ENCODE measurements at regions not wholly inside any gene's neighbourhood (a gene's known extent, or its start where the extent isn't known, plus 50 kb on each side); places are given as distances from the start of the nearest gene placed in this dataset.

DNA sequence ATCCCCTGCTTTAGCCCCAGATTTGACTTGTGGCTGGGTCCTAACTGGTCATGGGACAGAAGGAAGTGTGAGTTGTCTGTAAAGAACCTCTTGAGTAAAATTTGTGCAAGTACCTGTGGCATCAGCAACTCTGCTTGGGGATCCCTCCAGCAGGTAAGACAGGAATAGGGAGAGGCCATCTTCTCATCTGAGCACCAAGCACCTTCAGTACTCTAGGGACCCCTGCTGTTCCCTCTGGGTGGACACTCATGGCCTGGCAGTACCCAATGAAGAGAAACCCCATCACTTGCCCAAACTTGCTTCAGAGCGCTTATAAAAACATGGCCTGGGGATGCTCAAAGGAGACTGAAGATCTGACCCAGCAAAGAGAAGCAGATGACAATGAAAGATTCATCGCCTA is 297.8 kb downstream of the SP3 start:
- no peaks in the 10 kb centered on the region for H3K9me3 ChIP-seq (ENCODE audit: low read length)
- H3K4me3 ChIP-seq (ENCODE audit: low read length): no peak overlapping the region
- TF ChIP-seq, protein P1, sequence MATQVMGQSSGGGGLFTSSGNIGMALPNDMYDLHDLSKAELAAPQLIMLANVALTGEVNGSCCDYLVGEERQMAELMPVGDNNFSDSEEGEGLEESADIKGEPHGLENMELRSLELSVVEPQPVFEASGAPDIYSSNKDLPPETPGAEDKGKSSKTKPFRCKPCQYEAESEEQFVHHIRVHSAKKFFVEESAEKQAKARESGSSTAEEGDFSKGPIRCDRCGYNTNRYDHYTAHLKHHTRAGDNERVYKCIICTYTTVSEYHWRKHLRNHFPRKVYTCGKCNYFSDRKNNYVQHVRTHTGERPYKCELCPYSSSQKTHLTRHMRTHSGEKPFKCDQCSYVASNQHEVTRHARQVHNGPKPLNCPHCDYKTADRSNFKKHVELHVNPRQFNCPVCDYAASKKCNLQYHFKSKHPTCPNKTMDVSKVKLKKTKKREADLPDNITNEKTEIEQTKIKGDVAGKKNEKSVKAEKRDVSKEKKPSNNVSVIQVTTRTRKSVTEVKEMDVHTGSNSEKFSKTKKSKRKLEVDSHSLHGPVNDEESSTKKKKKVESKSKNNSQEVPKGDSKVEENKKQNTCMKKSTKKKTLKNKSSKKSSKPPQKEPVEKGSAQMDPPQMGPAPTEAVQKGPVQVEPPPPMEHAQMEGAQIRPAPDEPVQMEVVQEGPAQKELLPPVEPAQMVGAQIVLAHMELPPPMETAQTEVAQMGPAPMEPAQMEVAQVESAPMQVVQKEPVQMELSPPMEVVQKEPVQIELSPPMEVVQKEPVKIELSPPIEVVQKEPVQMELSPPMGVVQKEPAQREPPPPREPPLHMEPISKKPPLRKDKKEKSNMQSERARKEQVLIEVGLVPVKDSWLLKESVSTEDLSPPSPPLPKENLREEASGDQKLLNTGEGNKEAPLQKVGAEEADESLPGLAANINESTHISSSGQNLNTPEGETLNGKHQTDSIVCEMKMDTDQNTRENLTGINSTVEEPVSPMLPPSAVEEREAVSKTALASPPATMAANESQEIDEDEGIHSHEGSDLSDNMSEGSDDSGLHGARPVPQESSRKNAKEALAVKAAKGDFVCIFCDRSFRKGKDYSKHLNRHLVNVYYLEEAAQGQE (IDR thresholded peaks at IDR 0.05; ENCODE audit: borderline replicate concordance): no peak
- TF ChIP-seq SMC3 (conservative IDR thresholded peaks at IDR 0.05; ENCODE audit: poor library complexity) (no peak), RAD21 (conservative IDR thresholded peaks at IDR 0.05) (no peak)
- no peak overlapping the region for H3K27ac ChIP-seq (ENCODE audit: low read length)
- no peaks in the 10 kb centered on the region for H3K9me2 ChIP-seq (ENCODE audit: insufficient read depth, low read length)
- H3K79me2 ChIP-seq (replicated peaks; ENCODE audit: insufficient read depth, low read length): no peaks in the 10 kb centered on the region
- H3K36me3 ChIP-seq (ENCODE audit: insufficient read depth, low read length): no peaks in the 10 kb centered on the region
- no peaks in the 10 kb centered on the region for H4K20me1 ChIP-seq (ENCODE audit: insufficient read depth)
- no peak overlapping the region for H3K4me2 ChIP-seq (ENCODE audit: low read length)
- H3K27me3 ChIP-seq (ENCODE audit: insufficient read depth, low read depth, low read length): no peaks in the 10 kb centered on the region
- no peaks in the 10 kb centered on the region for H3F3A ChIP-seq (ENCODE audit: insufficient read depth, low read length, poor library complexity, severe bottlenecking)
- H2AFZ ChIP-seq (ENCODE audit: low read depth, low read length): no peak overlapping the region
- no peak overlapping the region for H3K9ac ChIP-seq (ENCODE audit: low read length)

DNA sequence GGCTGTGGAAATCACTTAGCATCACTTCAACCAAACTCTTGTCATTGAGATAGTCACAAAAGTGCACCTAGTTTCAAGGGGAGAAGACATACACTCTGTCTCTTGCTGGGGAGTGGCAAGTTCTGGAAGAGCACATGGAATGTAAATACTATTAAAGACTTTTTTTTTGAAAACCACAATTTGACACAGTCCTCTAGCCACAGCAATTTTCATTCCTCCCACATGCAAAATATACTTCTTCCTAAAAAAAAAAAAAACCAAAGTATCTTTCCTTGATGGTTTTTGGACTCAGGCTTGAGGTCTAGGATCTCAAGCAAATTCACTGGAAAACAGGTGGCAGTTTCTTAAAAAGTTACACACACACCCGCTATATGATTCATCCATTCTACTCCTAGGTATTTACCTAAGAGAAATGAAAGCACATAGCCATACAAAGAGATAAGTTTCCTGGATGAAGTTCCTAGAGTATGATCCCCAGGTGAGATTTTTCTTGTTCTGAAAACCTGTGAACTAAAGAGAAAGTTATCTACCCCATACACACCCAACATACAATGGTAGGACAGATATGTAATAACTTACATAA is 295.8 kb downstream of the SP3 start:
- no peaks in the 10 kb centered on the region for H3K9me2 ChIP-seq (ENCODE audit: insufficient read depth, low read length)
- no peaks in the 10 kb centered on the region for H3K36me3 ChIP-seq (ENCODE audit: insufficient read depth, low read length)
- H3K27me3 ChIP-seq (ENCODE audit: insufficient read depth, low read depth, low read length): no peaks in the 10 kb centered on the region
- no peak overlapping the region for H3K4me3 ChIP-seq (ENCODE audit: low read length)
- H2AFZ ChIP-seq (ENCODE audit: low read depth, low read length): no peak overlapping the region
- H3K4me2 ChIP-seq (ENCODE audit: low read length): no peak overlapping the region
- no peaks in the 10 kb centered on the region for H3K79me2 ChIP-seq (replicated peaks; ENCODE audit: insufficient read depth, low read length)
- H3F3A ChIP-seq (ENCODE audit: insufficient read depth, low read length, poor library complexity, severe bottlenecking): no peaks in the 10 kb centered on the region
- H3K27ac ChIP-seq (ENCODE audit: low read length): no peak overlapping the region
- TF ChIP-seq RAD21 (conservative IDR thresholded peaks at IDR 0.05) (no peak), EZH2 (IDR thresholded peaks at IDR 0.05; ENCODE audit: borderline replicate concordance, insufficient read depth, low read length, poor library complexity, severe bottlenecking) (no peak), POLR2AphosphoS5 (IDR thresholded peaks at IDR 0.05) (no peak), EP300 (conservative IDR thresholded peaks at IDR 0.05; ENCODE audit: poor library complexity, severe bottlenecking) (no peak), SMC3 (conservative IDR thresholded peaks at IDR 0.05; ENCODE audit: poor library complexity) (no peak), TAF1 (IDR thresholded peaks at IDR 0.05; ENCODE audit: low read depth) (no peak), MXI1 (conservative IDR thresholded peaks at IDR 0.05; ENCODE audit: poor library complexity, severe bottlenecking) (no peak)
- TF ChIP-seq, protein P1 (IDR thresholded peaks at IDR 0.05; ENCODE audit: borderline replicate concordance): no peak
- TF ChIP-seq, protein P2, sequence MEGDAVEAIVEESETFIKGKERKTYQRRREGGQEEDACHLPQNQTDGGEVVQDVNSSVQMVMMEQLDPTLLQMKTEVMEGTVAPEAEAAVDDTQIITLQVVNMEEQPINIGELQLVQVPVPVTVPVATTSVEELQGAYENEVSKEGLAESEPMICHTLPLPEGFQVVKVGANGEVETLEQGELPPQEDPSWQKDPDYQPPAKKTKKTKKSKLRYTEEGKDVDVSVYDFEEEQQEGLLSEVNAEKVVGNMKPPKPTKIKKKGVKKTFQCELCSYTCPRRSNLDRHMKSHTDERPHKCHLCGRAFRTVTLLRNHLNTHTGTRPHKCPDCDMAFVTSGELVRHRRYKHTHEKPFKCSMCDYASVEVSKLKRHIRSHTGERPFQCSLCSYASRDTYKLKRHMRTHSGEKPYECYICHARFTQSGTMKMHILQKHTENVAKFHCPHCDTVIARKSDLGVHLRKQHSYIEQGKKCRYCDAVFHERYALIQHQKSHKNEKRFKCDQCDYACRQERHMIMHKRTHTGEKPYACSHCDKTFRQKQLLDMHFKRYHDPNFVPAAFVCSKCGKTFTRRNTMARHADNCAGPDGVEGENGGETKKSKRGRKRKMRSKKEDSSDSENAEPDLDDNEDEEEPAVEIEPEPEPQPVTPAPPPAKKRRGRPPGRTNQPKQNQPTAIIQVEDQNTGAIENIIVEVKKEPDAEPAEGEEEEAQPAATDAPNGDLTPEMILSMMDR (IDR thresholded peaks at IDR 0.05; ENCODE audit: poor library complexity, severe bottlenecking): no peak
- no peaks in the 10 kb centered on the region for H3K9me3 ChIP-seq (ENCODE audit: low read length)
- no peak overlapping the region for H3K9ac ChIP-seq (ENCODE audit: low read length)
- no peaks in the 10 kb centered on the region for H4K20me1 ChIP-seq (ENCODE audit: insufficient read depth)

All from neural cell (in vitro differentiated cells).